Ovary (tissue), 7 donors: ENCODE measurements at regions not wholly inside any gene's neighbourhood (a gene's known extent, or its start where the extent isn't known, plus 50 kb on each side); places are given as distances from the start of the nearest gene placed in this dataset.

Experiments
- DNase-seq, 5 donors: peaks; one replicate each; pipeline ENCODE4 v3.0.0-alpha.2; 2019 to 2020
- H3K27ac ChIP-seq, 2 donors: fragments of 200-600 bp; one replicate each; pipeline versions ENCODE4 v1.5.1 to v1.8.0; 2019 to 2022
- H3K27me3 ChIP-seq: fragments of 200-600 bp; one replicate; pipeline ENCODE4 v1.8.0; 2022
- H3K36me3 ChIP-seq: fragments of 200-600 bp; sonication (generic); one replicate; pipeline ENCODE4 v1.5.1; 2019
- H3K4me1 ChIP-seq: one replicate; pipeline ENCODE4 v1.8.1; 2013; ENCODE audit warnings: mild to moderate bottlenecking, moderate library complexity; ENCODE audit not compliant: insufficient read depth
- H3K4me3 ChIP-seq: fragments of 200-600 bp; sonication (generic); one replicate; pipeline ENCODE4 v1.5.1; 2017
- H3K9me3 ChIP-seq, 2 donors: fragments of 200-600 bp in 1 of 2; sonication (generic) in 1 of 2; one replicate each; pipeline versions ENCODE4 v1.5.1 to v1.8.1; 2013 to 2019; ENCODE audit warnings: mild to moderate bottlenecking in 1 of 2, moderate library complexity in 1 of 2
- EP300 ChIP-seq: sonication (generic); formaldehyde crosslinking; IDR thresholded peaks from one replicate; pipeline ENCODE4 v1.6.1; 2017; ENCODE audit warnings: antibody characterized with exemption
- POLR2A ChIP-seq: fragments of 450-650 bp; IDR thresholded peaks from one replicate; pipeline ENCODE4 v1.6.1; 2017; ENCODE audit warnings: antibody characterized with exemption, mild to moderate bottlenecking, moderate library complexity
- WGBS, 3 donors: extraction: QIAGEN DNeasy Blood & Tissue Kit in 1 of 3; methylation state at CpG; one replicate each; pipeline versions ENCODE4 v1.1.5 to v1.1.7; 2013 to 2017; 5-methylcytosine and 5-hydroxymethylcytosine counted together
- intact Hi-C, 4 donors: fragments of 100-400 bp; cut with DNase I; formaldehyde crosslinking; loops; one replicate each; pipeline versions ENCODE4 v1.11.0 to v1.15.1; 2022 to 2023
- TF ChIP-seq, protein P1 (sequence below), 3 donors: fragments of 450-650 bp in 2 of 3; fragments of 200-600 bp in 1 of 3; IDR thresholded peaks; one replicate each; pipeline versions ENCODE4 v1.5.1 to v1.8.0; 2016 to 2022; ENCODE audit warnings: antibody characterized with exemption in 3 of 3, mild to moderate bottlenecking in 1 of 3
- donor health status: DM: no; HTN: no; CAD: no; lungs with moderate emphysema.
- donor health status: DM: no; HTN: no; CAD: no.
- donor health status: Bipolar disorder and iron deficiency.
- donor health status: DM: no; HTN: no; CAD: no.
- donor health status: DM: yes; HTN: yes; CAD: no.

DNA sequence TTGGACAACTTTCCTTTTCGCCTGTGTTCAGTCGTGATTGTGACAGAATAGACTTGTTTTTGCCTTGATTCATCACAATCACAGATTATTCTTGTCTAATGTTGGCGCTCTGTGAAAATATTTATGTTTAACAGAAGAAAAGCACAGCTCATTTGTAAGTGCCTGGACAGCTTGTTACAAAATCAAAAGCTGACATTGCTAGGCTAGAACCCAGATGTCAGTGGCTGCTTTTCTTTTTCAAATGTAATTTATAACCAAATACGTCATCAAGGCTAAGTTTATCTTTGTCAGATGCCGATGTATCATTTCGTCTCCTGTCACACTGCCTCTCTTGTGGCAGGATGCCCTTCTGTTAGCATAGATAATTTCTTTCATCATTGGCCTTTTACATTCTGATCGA lies 1227.3 kb downstream of the PLA2G4A start:
- Histone ChIP-seq H3K27me3 (no peaks in the 10 kb centered on the region), H3K27ac (no peak overlapping the region), H3K9me3 (no peaks in the 10 kb centered on the region), H3K4me3 (no peak overlapping the region), H3K36me3 (no peaks in the 10 kb centered on the region), H3K4me1 (no peaks in the 10 kb centered on the region)
- no peak for DNase-seq
- intact Hi-C loops, result no loop called here
- WGBS, 3 donors, result 4 to 14% (median 5%) methylated on average over 7 of the region's 7 CpGs
- TF ChIP-seq EP300 (no peak), POLR2A (no peak)
- TF ChIP-seq, protein P1, sequence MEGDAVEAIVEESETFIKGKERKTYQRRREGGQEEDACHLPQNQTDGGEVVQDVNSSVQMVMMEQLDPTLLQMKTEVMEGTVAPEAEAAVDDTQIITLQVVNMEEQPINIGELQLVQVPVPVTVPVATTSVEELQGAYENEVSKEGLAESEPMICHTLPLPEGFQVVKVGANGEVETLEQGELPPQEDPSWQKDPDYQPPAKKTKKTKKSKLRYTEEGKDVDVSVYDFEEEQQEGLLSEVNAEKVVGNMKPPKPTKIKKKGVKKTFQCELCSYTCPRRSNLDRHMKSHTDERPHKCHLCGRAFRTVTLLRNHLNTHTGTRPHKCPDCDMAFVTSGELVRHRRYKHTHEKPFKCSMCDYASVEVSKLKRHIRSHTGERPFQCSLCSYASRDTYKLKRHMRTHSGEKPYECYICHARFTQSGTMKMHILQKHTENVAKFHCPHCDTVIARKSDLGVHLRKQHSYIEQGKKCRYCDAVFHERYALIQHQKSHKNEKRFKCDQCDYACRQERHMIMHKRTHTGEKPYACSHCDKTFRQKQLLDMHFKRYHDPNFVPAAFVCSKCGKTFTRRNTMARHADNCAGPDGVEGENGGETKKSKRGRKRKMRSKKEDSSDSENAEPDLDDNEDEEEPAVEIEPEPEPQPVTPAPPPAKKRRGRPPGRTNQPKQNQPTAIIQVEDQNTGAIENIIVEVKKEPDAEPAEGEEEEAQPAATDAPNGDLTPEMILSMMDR (IDR thresholded peaks at IDR 0.05), result no peak

DNA sequence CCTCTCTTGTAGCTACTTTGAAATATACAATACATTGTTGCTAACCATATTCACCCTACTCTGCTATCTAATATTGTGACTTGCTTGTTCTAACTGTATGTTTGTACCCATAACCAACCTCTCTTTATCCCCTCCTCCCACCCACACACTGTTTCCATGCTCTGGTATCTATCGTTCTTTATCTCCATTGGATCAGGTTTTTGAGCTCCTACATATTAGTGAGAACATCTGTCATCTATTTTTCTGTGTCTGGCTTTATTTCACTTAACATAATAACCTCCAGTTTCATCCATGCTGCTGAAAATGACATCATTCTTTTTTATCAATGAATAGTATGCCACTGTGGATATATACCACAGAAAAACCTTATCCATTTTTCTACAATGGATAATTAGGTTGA lies 1230.1 kb downstream of the PLA2G4A start:
- Histone ChIP-seq H3K27ac (no peak overlapping the region), H3K9me3 (no peaks in the 10 kb centered on the region), H3K27me3 (no peaks in the 10 kb centered on the region), H3K36me3 (no peaks in the 10 kb centered on the region), H3K4me3 (no peak overlapping the region), H3K4me1 (no peaks in the 10 kb centered on the region)
- TF ChIP-seq POLR2A, result no peak
- TF ChIP-seq EP300, result no peak
- TF ChIP-seq, protein P1 (IDR thresholded peaks at IDR 0.05), result no peak
- intact Hi-C loops, result no loop called here
- no peak for DNase-seq
- 43 to 65% (median 60%) methylated on average over 1 of the region's 1 CpG for WGBS, 3 donors

DNA sequence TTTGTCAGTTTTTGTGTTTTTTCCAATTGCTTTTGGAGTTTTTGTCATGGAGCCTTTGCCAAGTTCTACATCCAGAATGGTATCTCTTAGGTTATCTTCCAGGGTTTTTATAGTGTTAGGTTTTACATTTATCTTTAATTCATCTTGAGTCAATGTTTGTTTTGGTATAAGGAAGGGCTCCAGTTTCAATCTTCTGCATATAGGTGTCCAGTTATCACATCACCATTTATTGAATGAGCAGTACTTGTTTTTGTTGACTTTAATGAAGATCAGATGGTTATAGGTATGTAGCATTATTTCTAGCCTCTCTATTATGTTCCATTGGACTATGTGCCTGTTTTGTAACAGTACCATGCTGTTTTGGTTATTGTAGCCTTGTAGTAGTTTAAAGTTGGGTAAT lies 1233.1 kb downstream of the PLA2G4A start:
- no peak overlapping the region for H3K4me3 ChIP-seq
- intact Hi-C loops, result no loop called here
- no peaks in the 10 kb centered on the region for H3K36me3 ChIP-seq
- no peak for DNase-seq
- no peaks in the 10 kb centered on the region for H3K4me1 ChIP-seq
- H3K27me3 ChIP-seq, result no peaks in the 10 kb centered on the region
- H3K9me3 ChIP-seq, result no peaks in the 10 kb centered on the region
- TF ChIP-seq, protein P1 (IDR thresholded peaks at IDR 0.05), result no peak
- TF ChIP-seq POLR2A (no peak), EP300 (no peak)
- H3K27ac ChIP-seq, result no peak overlapping the region

DNA sequence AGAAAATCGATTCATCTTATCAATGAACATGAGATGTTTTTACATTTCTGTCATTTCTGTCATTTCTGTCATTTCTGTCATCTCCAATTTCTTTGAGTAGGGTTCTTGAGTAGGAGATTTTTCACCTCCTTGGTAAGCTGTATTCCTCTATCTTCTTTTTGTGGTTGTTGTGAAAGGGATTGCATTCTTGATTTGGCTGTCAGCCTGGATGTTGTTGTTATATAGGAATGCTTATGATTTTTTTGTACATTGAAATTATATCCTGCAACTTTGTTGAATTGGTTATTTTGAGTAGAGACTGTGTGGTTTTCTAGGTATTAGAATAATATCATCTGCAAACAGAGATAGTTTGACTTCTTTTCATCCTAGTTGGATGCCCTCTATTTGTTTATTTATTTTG lies 1233.7 kb downstream of the PLA2G4A start:
- Histone ChIP-seq H3K27me3 (no peaks in the 10 kb centered on the region), H3K4me3 (no peak overlapping the region), H3K9me3 (no peaks in the 10 kb centered on the region), H3K4me1 (no peaks in the 10 kb centered on the region), H3K36me3 (no peaks in the 10 kb centered on the region), H3K27ac (no peak overlapping the region)
- 78 to 92% (median 84%) methylated on average over 1 of the region's 1 CpG for WGBS, 3 donors
- TF ChIP-seq EP300, result no peak
- TF ChIP-seq, protein P1 (IDR thresholded peaks at IDR 0.05), result no peak
- TF ChIP-seq POLR2A, result no peak
- intact Hi-C loops, result no loop called here
- no peak for DNase-seq

DNA sequence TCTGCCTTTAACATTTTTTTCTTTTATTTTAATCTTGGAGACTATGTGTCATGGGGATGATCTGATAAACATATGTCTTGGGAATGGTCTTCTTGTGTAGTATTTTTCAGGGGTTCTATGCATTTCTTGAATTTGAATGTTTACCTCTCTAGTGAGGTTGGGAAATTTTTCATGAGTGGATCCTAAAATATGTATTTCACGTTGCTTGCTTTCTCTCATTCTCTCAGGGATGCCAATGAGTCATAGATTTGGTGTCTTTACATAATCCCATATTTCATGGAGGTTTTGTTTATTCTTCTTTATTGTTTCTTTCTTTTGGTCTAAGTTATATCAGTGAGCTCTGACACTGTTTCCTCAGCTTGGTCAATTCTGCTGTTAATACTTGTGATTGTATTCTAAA lies 1237.2 kb downstream of the PLA2G4A start:
- Histone ChIP-seq H3K27ac (no peak overlapping the region), H3K9me3 (no peaks in the 10 kb centered on the region), H3K36me3 (no peaks in the 10 kb centered on the region), H3K4me1 (no peaks in the 10 kb centered on the region), H3K4me3 (no peak overlapping the region), H3K27me3 (no peaks in the 10 kb centered on the region)
- no peak for TF ChIP-seq EP300
- TF ChIP-seq POLR2A, result no peak
- TF ChIP-seq, protein P1 (IDR thresholded peaks at IDR 0.05), result no peak
- intact Hi-C loops, result no loop called here
- WGBS, 3 donors, result 74 to 84% (median 84%) methylated on average over 1 of the region's 1 CpG
- DNase-seq, result no peak
